GM19238 (cell line): ENCODE measurements at regions not wholly inside any gene's neighbourhood (a gene's known extent, or its start where the extent isn't known, plus 50 kb on each side); places are given as distances from the start of the nearest gene placed in this dataset.
"Not testable (repeated sequence)": the region's sequence is repeated elsewhere in the genome, so short reads cannot be mapped to it uniquely, and the experiment has no call there.

ENCODE experiments used
- DNase-seq: peaks from one replicate; pipeline ENCODE4 v3.0.0; 2011; ENCODE audit warnings: low spot score; ENCODE audit not compliant: insufficient read length

- no peak for DNase-seq
Observed at GRCh38 chr20:53749499-53749898, 155.9 kb upstream of the ZNF217 start.

GRCh38 chr20:53748821-53749421, 155.3 kb upstream of the ZNF217 start:
- DNase-seq, result no peak

- no peak for DNase-seq
Observed at GRCh38 chr20:53748176-53748575, 154.5 kb upstream of the ZNF217 start.

- no peak for DNase-seq
Observed at GRCh38 chr20:53743607-53744260, 150.1 kb upstream of the ZNF217 start.

- no peak for DNase-seq
Observed at GRCh38 chr20:53742685-53743081, 149.0 kb upstream of the ZNF217 start.

- no peak for DNase-seq
Observed at GRCh38 chr20:53741726-53742028, 148.0 kb upstream of the ZNF217 start.

GRCh38 chr20:53739799-53740785, 146.5 kb upstream of the ZNF217 start:
- DNase-seq, result no peak

GRCh38 chr20:53738945-53739798, 145.5 kb upstream of the ZNF217 start:
- no peak for DNase-seq

- DNase-seq, result no peak
Observed at GRCh38 chr20:53738039-53738944, 144.7 kb upstream of the ZNF217 start.

- DNase-seq, result no peak
Observed at GRCh38 chr20:53737396-53738038, 143.9 kb upstream of the ZNF217 start.

GRCh38 chr20:53736757-53737395, 143.2 kb upstream of the ZNF217 start:
- DNase-seq, result no peak

GRCh38 chr20:53736122-53736756, 142.6 kb upstream of the ZNF217 start:
- DNase-seq, result no peak

GRCh38 chr20:53735536-53736050, 142.0 kb upstream of the ZNF217 start:
- DNase-seq, result no peak

GRCh38 chr20:53734006-53734688, 140.5 kb upstream of the ZNF217 start:
- no peak for DNase-seq

GRCh38 chr20:53731595-53731994, 138.0 kb upstream of the ZNF217 start:
- DNase-seq, result no peak

GRCh38 chr20:53728359-53728758, 134.7 kb upstream of the ZNF217 start:
- DNase-seq, result no peak

- not testable (repeated sequence) for DNase-seq
Observed at GRCh38 chr20:53727239-53727638, 133.6 kb upstream of the ZNF217 start.

- DNase-seq, result no peak
Observed at GRCh38 chr20:53725575-53725970, 131.9 kb upstream of the ZNF217 start.
